ENCODE measurements at regions not wholly inside any gene's neighbourhood (a gene's known extent, or its start where the extent isn't known, plus 50 kb on each side); places are given as distances from the start of the nearest gene placed in this dataset.
A peak's percentile ranks its signal among the peaks of the same experiment; 100 is the strongest.

GRCh38 chr18:49731860-49732311, 81.4 kb downstream of the ACAA2 start:
- no peaks in the 10 kb centered on the region for H3K9me3 ChIP-seq
- WGBS (ENCODE audit: insufficient coverage) = 100% methylated on average over 1 of the region's 3 CpGs
- no peak overlapping the region for H3K27ac ChIP-seq (ENCODE audit: low read length)
- ATAC-seq (replicated peaks in 1 of 4) (no peak), DNase-seq (no peak)
- H3K36me3 ChIP-seq (ENCODE audit: control insufficient read depth in 2 of 2, extremely low read depth in 1 of 2, insufficient read depth in 1 of 2, low read length in 1 of 2) = no peaks in the 10 kb centered on the region
- CTCF ChIA-PET = no interaction called here
- peaks cover 0 to 11% of the 10 kb centered on the region in 2 experiments for H3K27me3 ChIP-seq (replicated peaks in 1 of 2; ENCODE audit: control insufficient read depth in 2 of 2, extremely low read depth in 1 of 2, insufficient read depth in 2 of 2, low read length in 1 of 2)
- H3K27ac Mint-ChIP-seq = no peak overlapping the region
- H3K4me3 ChIP-seq (ENCODE audit: control insufficient read depth in 1 of 2, extremely low read depth in 1 of 2, low read length in 1 of 2) = no peak overlapping the region
- no peaks in the 10 kb centered on the region for H3K36me3 Mint-ChIP-seq
- no peaks in the 10 kb centered on the region for H3K9me3 Mint-ChIP-seq
- POLR2A ChIA-PET = interaction anchor here in 1 of 2 donors (0.6 kb wide), 1 partner anchor 97 kb away, joined by 14 read pairs; no protein-coding TSS in a partner anchor
- no peak overlapping the region for H3K4me3 Mint-ChIP-seq
- peaks cover 0 to 2% of the 10 kb centered on the region in 2 experiments for H3K4me1 ChIP-seq (ENCODE audit: control insufficient read depth in 1 of 2, extremely low read depth in 1 of 2, insufficient read depth in 2 of 2, low read length in 2 of 2)
- H3K4me1 Mint-ChIP-seq = no peaks in the 10 kb centered on the region
- H3K27me3 Mint-ChIP-seq = peaks cover 2 to 8% of the 10 kb centered on the region in 2 donors

- Mint-ChIP-seq H3K27me3 (peaks cover 2 to 4% of the 10 kb centered on the region in 2 donors), H3K4me3 (no peak overlapping the region), H3K4me1 (no peaks in the 10 kb centered on the region), H3K36me3 (no peaks in the 10 kb centered on the region), H3K27ac (no peak overlapping the region), H3K9me3 (no peaks in the 10 kb centered on the region)
- no peaks in the 10 kb centered on the region for H3K36me3 ChIP-seq (ENCODE audit: control insufficient read depth in 2 of 2, extremely low read depth in 1 of 2, insufficient read depth in 1 of 2, low read length in 1 of 2)
- POLR2A ChIA-PET = interaction anchor here in 1 of 2 donors (0.6 kb wide), 1 partner anchor 117 kb away, joined by 3 read pairs; no protein-coding TSS in a partner anchor
- H3K9me3 ChIP-seq = no peaks in the 10 kb centered on the region
- H3K4me3 ChIP-seq (ENCODE audit: control insufficient read depth in 1 of 2, extremely low read depth in 1 of 2, low read length in 1 of 2) = no peak overlapping the region
- 72% methylated on average over 3 of the region's 5 CpGs for WGBS (ENCODE audit: insufficient coverage)
- peaks cover 0 to 8% of the 10 kb centered on the region in 2 experiments for H3K27me3 ChIP-seq (replicated peaks in 1 of 2; ENCODE audit: control insufficient read depth in 2 of 2, extremely low read depth in 1 of 2, insufficient read depth in 2 of 2, low read length in 1 of 2)
- no peak for DNase-seq
- no peak for ATAC-seq (replicated peaks in 1 of 4)
- peaks cover 0 to 2% of the 10 kb centered on the region in 2 experiments for H3K4me1 ChIP-seq (ENCODE audit: control insufficient read depth in 1 of 2, extremely low read depth in 1 of 2, insufficient read depth in 2 of 2, low read length in 2 of 2)
- H3K27ac ChIP-seq (ENCODE audit: low read length) = no peak overlapping the region
- CTCF ChIA-PET = no interaction called here
Observed at GRCh38 chr18:49731421-49731841, 81.9 kb downstream of the ACAA2 start.

- no peaks in the 10 kb centered on the region for H3K4me1 Mint-ChIP-seq
- Histone ChIP-seq H3K27me3 (replicated peaks in 1 of 2; ENCODE audit: control insufficient read depth in 2 of 2, extremely low read depth in 1 of 2, insufficient read depth in 2 of 2, low read length in 1 of 2) (peaks cover 0 to 9% of the 10 kb centered on the region in 2 experiments), H3K9me3 (no peaks in the 10 kb centered on the region), H3K27ac (ENCODE audit: low read length) (no peak overlapping the region), H3K4me3 (ENCODE audit: control insufficient read depth in 1 of 2, extremely low read depth in 1 of 2, low read length in 1 of 2) (no peak overlapping the region), H3K4me1 (ENCODE audit: control insufficient read depth in 1 of 2, extremely low read depth in 1 of 2, insufficient read depth in 2 of 2, low read length in 2 of 2) (peaks cover 0 to 2% of the 10 kb centered on the region in 2 experiments), H3K36me3 (ENCODE audit: control insufficient read depth in 2 of 2, extremely low read depth in 1 of 2, insufficient read depth in 1 of 2, low read length in 1 of 2) (no peaks in the 10 kb centered on the region)
- CTCF ChIA-PET = no interaction called here
- no peak for DNase-seq
- H3K36me3 Mint-ChIP-seq = no peaks in the 10 kb centered on the region
- H3K27ac Mint-ChIP-seq = no peak overlapping the region
- no peak for ATAC-seq (replicated peaks in 1 of 4)
- peaks cover 2 to 3% of the 10 kb centered on the region in 2 donors for H3K27me3 Mint-ChIP-seq
- H3K9me3 Mint-ChIP-seq = no peaks in the 10 kb centered on the region
- H3K4me3 Mint-ChIP-seq = no peak overlapping the region
- POLR2A ChIA-PET = interaction anchor here in 1 of 2 donors (0.6 kb wide), 1 partner anchor 117 kb away, joined by 3 read pairs; no protein-coding TSS in a partner anchor
- WGBS (ENCODE audit: insufficient coverage) = 72% methylated on average over 4 of the region's 4 CpGs
Observed at GRCh38 chr18:49730951-49731391, 82.4 kb downstream of the ACAA2 start.

- CTCF ChIA-PET = no interaction called here
- WGBS (ENCODE audit: insufficient coverage) = 90% methylated on average over 2 of the region's 4 CpGs
- no peaks in the 10 kb centered on the region for H3K9me3 Mint-ChIP-seq
Observed at GRCh38 chr18:49728542-49728941, 84.8 kb downstream of the ACAA2 start.

GRCh38 chr18:49727816-49728215, 85.5 kb downstream of the ACAA2 start:
- no peaks in the 10 kb centered on the region for H3K9me3 Mint-ChIP-seq
- no peak overlapping the region for H3K27ac ChIP-seq (ENCODE audit: low read length)
- no peak overlapping the region for H3K4me3 ChIP-seq (ENCODE audit: control insufficient read depth in 1 of 2, extremely low read depth in 1 of 2, low read length in 1 of 2)
- peaks cover 11% of the 10 kb centered on the region in 2 donors for H3K27me3 Mint-ChIP-seq
- H3K27me3 ChIP-seq (replicated peaks in 1 of 2; ENCODE audit: control insufficient read depth in 2 of 2, extremely low read depth in 1 of 2, insufficient read depth in 2 of 2, low read length in 1 of 2) = peaks cover 0 to 16% of the 10 kb centered on the region in 2 experiments
- ChIA-PET CTCF (interaction anchor here (0.7 to 1.1 kb wide), 2 partner anchors 12 to 148 kb away, joined by 3 to 7 read pairs; no protein-coding TSS in a partner anchor), POLR2A (no interaction called here)
- no peaks in the 10 kb centered on the region for H3K36me3 Mint-ChIP-seq
- no peak overlapping the region for H3K4me3 Mint-ChIP-seq
- H3K27ac Mint-ChIP-seq = no peak overlapping the region
- peaks cover 0 to 4% of the 10 kb centered on the region in 2 experiments for H3K4me1 ChIP-seq (ENCODE audit: control insufficient read depth in 1 of 2, extremely low read depth in 1 of 2, insufficient read depth in 2 of 2, low read length in 2 of 2)
- H3K4me1 Mint-ChIP-seq = peaks cover 8 to 10% (median 9%) of the 10 kb centered on the region in 3 donors
- WGBS (ENCODE audit: insufficient coverage) = 95% methylated on average over 7 of the region's 10 CpGs
- DNase-seq = no peak
- no peak for ATAC-seq (replicated peaks in 1 of 4)
- H3K9me3 ChIP-seq = no peaks in the 10 kb centered on the region
- H3K36me3 ChIP-seq (ENCODE audit: control insufficient read depth in 2 of 2, extremely low read depth in 1 of 2, insufficient read depth in 1 of 2, low read length in 1 of 2) = no peaks in the 10 kb centered on the region

More at GRCh38 chr18:49728542-49728941, 84.8 kb downstream of the ACAA2 start:
- peaks cover 4 to 8% of the 10 kb centered on the region in 2 donors for H3K27me3 Mint-ChIP-seq
- H3K4me1 Mint-ChIP-seq = peaks cover 5 to 6% (median 6%) of the 10 kb centered on the region in 3 donors
- POLR2A ChIA-PET = no interaction called here
- no peaks in the 10 kb centered on the region for H3K36me3 ChIP-seq (ENCODE audit: control insufficient read depth in 2 of 2, extremely low read depth in 1 of 2, insufficient read depth in 1 of 2, low read length in 1 of 2)
- peaks cover 0 to 3% of the 10 kb centered on the region in 2 experiments for H3K4me1 ChIP-seq (ENCODE audit: control insufficient read depth in 1 of 2, extremely low read depth in 1 of 2, insufficient read depth in 2 of 2, low read length in 2 of 2)
- H3K9me3 ChIP-seq = no peaks in the 10 kb centered on the region
- no peak overlapping the region for H3K27ac ChIP-seq (ENCODE audit: low read length)
- H3K27me3 ChIP-seq (replicated peaks in 1 of 2; ENCODE audit: control insufficient read depth in 2 of 2, extremely low read depth in 1 of 2, insufficient read depth in 2 of 2, low read length in 1 of 2) = peaks cover 0 to 13% of the 10 kb centered on the region in 2 experiments
- DNase-seq (peak in 1 of 35 experiments; percentile 13), ATAC-seq (replicated peaks in 1 of 4) (no peak)
- H3K4me3 ChIP-seq (ENCODE audit: control insufficient read depth in 1 of 2, extremely low read depth in 1 of 2, low read length in 1 of 2) = no peak overlapping the region
- no peak overlapping the region for H3K27ac Mint-ChIP-seq
- H3K36me3 Mint-ChIP-seq = no peaks in the 10 kb centered on the region
- no peak overlapping the region for H3K4me3 Mint-ChIP-seq

- no peak overlapping the region for H3K4me3 Mint-ChIP-seq
- no peaks in the 10 kb centered on the region for H3K36me3 Mint-ChIP-seq
- peaks cover 8 to 10% (median 9%) of the 10 kb centered on the region in 3 donors for H3K4me1 Mint-ChIP-seq
- POLR2A ChIA-PET = interaction anchor here in 1 of 2 donors (0.7 kb wide), 1 partner anchor 147 kb away, joined by 3 read pairs; no protein-coding TSS in a partner anchor
- no CpG with 5 or more reads among the region's 1 CpG for WGBS (ENCODE audit: insufficient coverage)
- Histone ChIP-seq H3K27me3 (replicated peaks in 1 of 2; ENCODE audit: control insufficient read depth in 2 of 2, extremely low read depth in 1 of 2, insufficient read depth in 2 of 2, low read length in 1 of 2) (peaks cover 3 to 19% of the 10 kb centered on the region in 2 experiments), H3K4me3 (ENCODE audit: control insufficient read depth in 1 of 2, extremely low read depth in 1 of 2, low read length in 1 of 2) (no peak overlapping the region), H3K27ac (ENCODE audit: low read length) (no peak overlapping the region), H3K36me3 (ENCODE audit: control insufficient read depth in 2 of 2, extremely low read depth in 1 of 2, insufficient read depth in 1 of 2, low read length in 1 of 2) (no peaks in the 10 kb centered on the region), H3K4me1 (ENCODE audit: control insufficient read depth in 1 of 2, extremely low read depth in 1 of 2, insufficient read depth in 2 of 2, low read length in 2 of 2) (peaks cover 0 to 4% of the 10 kb centered on the region in 2 experiments), H3K9me3 (no peaks in the 10 kb centered on the region)
- no peak for ATAC-seq (replicated peaks in 1 of 4)
- no peaks in the 10 kb centered on the region for H3K9me3 Mint-ChIP-seq
- DNase-seq = no peak
- CTCF ChIA-PET = interaction anchor here in 1 of 2 donors (0.6 to 1.1 kb wide), 3 partner anchors 11 to 1048 kb away, joined by 4 to 9 read pairs (median 7); no protein-coding TSS in a partner anchor
- no peak overlapping the region for H3K27ac Mint-ChIP-seq
- peaks cover 13 to 21% of the 10 kb centered on the region in 2 donors for H3K27me3 Mint-ChIP-seq
Observed at GRCh38 chr18:49726675-49726963, 86.7 kb downstream of the ACAA2 start.
